Fibroblast of villous mesenchyme (primary cell): ENCODE measurements at regions not wholly inside any gene's neighbourhood (a gene's known extent, or its start where the extent isn't known, plus 50 kb on each side); places are given as distances from the start of the nearest gene placed in this dataset.
A peak's percentile ranks its signal among the peaks of the same experiment; 100 is the strongest.
"Not testable (repeated sequence)": the region's sequence is repeated elsewhere in the genome, so short reads cannot be mapped to it uniquely, and the experiment has no call there.

Experiments
- DNase-seq: peaks from one replicate; pipeline ENCODE4 v3.0.0-alpha.2; 2010; ENCODE audit warnings: low read depth
- H3K4me3 ChIP-seq: 2 replicates; pipeline ENCODE4 v1.5.1; 2011; ENCODE audit warnings: low read depth, mild to moderate bottlenecking, low read length
- CTCF ChIP-seq: IDR thresholded peaks from 2 replicates; pipeline ENCODE4 v1.5.1; 2012; ENCODE audit warnings: low read depth, mild to moderate bottlenecking, low read length; ENCODE audit not compliant: insufficient read depth

DNA sequence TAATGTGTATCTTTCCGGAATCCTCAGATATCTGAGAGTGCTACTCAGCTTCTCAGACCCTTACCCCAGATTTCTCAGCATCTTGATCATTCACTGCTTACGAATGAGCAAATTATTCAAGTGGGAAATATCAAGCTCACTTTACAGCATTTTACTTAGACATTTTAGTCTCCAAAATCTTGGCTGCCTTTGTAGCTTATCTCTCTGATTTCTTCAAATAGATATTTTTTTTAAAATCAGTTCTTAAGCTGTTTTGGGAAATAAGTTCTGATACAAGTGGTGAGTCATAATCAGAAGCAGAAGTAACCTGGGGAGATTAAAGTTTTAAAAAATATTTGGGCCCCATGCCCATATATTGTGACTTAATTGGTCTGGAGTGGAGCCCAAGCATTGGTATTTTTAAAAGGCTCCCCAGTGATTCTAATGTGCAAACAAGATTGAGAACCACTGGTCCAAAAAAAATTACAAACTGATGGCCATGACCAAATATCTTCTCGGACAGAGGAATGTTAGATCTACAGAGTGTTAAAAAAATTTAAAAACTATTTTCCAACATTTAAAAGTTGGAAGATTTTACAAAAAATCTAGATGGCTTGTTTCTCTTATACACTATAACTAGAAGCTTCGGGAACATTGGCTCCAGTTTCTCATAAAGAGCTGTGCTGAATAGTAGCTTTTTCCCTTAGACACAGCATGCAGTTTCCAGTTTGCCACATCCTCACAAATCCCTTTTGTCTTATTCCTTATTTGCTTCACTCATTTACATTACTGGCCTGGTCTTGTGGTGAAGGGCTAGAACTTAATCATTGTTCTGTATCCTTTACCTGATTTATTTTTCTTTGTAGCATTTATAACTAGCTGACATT, 87.8 kb upstream of the BMAL1 start:
- H3K4me3 ChIP-seq: no peak overlapping the region
- DNase-seq: no peak
- TF ChIP-seq CTCF: no peak

DNA sequence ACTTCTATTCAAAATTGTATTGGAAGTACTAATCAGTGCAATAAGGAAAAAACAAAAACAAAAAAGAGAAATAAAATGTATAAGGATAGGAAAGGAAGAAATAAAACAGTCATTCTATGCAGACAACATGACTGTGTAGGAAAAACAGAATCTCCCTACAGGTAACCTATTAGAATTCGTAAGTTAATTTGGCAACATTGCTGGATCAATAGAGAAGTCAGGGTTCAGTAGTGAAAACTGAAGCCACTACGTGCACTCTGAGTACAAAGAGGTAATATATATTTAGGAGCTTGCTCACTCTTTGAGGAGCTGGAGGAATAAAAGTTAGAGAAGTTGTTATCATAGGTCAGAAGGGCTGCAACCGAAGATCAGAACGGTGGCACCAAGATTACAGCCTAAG, 84.0 kb upstream of the BMAL1 start:
- TF ChIP-seq CTCF: no peak
- DNase-seq: no peak

DNA sequence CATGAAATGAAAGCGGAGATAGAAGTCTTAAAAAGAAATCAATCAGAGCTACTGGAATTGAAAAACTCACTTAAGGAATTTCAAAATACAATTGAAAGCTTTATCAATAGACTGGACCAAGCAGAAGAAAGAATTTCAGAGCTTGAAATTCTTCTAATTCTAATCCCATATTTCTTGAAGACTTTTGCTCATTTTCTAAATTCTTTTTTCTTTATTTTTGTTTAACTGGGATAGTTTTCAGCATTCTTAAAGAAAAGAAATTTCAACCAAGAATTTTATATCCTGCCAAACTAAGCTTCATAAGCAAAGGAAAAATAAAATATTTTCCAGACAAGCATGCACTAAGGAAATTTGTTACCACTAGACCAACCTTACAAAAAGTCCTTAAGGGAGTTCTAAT, 80.2 kb upstream of the BMAL1 start:
- not testable (repeated sequence) for DNase-seq, H3K4me3 ChIP-seq

More for the DNA sequence above, 84.0 kb upstream of the BMAL1 start:
- H3K4me3 ChIP-seq: no peak overlapping the region

DNA sequence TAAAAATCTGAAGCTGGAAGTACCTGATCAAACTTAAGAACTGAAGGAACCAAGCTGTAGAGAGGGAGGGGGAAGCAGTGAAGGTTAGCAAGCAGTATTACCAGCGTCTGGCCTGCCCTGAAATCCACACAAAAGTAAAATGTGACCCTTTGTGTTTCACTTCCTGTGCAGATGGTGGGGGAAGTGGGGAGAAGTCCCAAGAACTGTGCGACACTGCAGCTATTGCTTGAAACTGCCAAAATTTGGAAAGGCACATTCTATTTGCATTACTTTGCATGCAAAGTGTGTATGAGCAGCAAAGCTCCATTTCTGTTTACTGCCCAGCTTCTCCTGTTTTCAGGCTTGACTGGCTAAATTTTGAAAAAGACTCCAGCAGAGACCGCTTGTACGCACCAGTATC, 72.1 kb upstream of the BMAL1 start:
- H3K4me3 ChIP-seq: no peak overlapping the region
- DNase-seq: no peak
- no peak for TF ChIP-seq CTCF

GRCh38 chr11:13206086-13206640, 71.4 kb upstream of the BMAL1 start:
- TF ChIP-seq CTCF: no peak
- no peak for DNase-seq
- H3K4me3 ChIP-seq: no peak overlapping the region

DNA sequence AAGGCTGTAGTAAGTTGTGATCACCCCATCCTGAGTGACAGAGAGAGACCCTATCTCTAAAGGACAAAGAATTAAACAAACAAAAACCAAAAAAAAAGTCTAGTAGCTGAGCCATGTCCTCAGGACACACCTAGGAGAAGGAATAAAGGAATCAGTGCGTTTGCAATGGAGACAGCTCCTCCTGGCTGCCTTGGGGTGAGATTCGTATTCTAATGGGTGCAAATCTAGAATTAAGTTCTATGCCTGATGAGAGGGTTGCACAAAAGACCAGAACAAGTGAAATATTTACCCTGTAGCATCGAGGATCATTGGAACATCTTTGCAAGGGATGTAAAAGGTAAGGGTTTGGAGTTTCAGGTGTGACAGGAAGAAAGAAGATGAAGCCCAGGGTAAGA, 70.3 kb upstream of the BMAL1 start:
- TF ChIP-seq CTCF: peak; percentile 15
- no peak for DNase-seq
- H3K4me3 ChIP-seq: no peak overlapping the region

DNA sequence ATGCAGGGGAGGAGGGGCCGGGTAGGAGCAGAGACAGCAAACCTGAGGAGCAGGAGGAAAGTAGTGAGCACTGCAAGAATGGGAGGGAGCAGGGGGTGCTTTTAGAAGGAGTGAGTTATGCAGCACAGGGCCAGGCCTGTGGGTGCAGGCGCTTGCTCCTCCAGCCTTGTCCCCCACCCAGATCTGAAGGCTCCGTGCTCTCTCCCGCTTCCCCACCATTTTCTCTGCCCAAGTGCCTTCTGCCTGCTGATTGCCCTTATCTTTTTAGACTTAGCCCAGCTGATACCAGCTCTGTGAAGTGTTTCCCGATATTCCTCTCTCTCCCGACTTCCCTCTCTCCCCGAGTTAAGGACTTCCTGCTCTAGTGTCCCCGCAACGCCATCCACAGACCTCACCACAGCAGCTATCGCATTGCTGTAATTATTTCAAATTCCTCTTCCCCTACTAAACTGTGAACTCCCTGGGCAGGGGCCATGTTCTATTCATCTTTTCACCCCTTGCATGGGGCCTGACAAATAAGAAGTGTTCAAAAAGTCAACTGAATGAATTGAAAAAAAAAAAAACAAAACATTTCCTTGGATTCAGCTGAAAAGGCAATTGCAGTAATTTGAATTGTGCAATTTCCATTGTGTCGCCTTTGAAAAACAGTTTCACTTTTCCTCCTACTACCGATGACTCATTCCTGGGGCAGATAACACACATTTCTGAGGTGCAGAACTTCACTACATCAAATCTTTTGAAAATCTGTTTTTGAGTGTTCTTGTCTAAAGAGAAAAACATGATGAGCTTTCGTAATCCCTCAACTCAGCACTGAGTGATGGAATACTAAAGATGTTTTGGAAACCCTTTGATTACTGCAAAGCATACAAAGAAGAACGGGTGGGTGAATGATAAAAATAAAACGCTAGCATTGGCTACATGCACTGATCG, 69.7 kb upstream of the BMAL1 start:
- no peak for TF ChIP-seq CTCF
- peak; percentile 91 for DNase-seq
- peak overlapping the region; percentile 45 for H3K4me3 ChIP-seq
